Upper lobe of right lung (tissue), 1 donor: ENCODE measurements at regions not wholly inside any gene's neighbourhood (a gene's known extent, or its start where the extent isn't known, plus 50 kb on each side); places are given as distances from the start of the nearest gene placed in this dataset.

Experiments
- ATAC-seq: fragments of 200-7000 bp; cut with Tn5 transposase; one replicate; pipeline ENCODE4 v1.9.1; 2020; ENCODE audit warnings: mild to moderate bottlenecking, moderate library complexity
- DNase-seq: peaks from one replicate; pipeline ENCODE4 v3.0.0-alpha.2; 2020
- H3K27ac ChIP-seq: fragments of 200-600 bp; one replicate; pipeline ENCODE4 v1.8.0; 2022
- H3K27me3 ChIP-seq: fragments of 200-600 bp; one replicate; pipeline ENCODE4 v1.8.0; 2022; ENCODE audit warnings: mild to moderate bottlenecking
- H3K36me3 ChIP-seq: fragments of 200-600 bp; one replicate; pipeline ENCODE4 v1.8.0; 2022
- H3K4me1 ChIP-seq: fragments of 200-600 bp; one replicate; pipeline ENCODE4 v1.8.0; 2022
- H3K4me3 ChIP-seq: fragments of 200-600 bp; one replicate; pipeline ENCODE4 v1.8.0; 2022; ENCODE audit warnings: mild to moderate bottlenecking
- H3K9me3 ChIP-seq: fragments of 200-600 bp; one replicate; pipeline ENCODE4 v1.8.0; 2022
- CTCF ChIP-seq: fragments of 200-600 bp; IDR thresholded peaks from one replicate; pipeline ENCODE4 v1.8.0; 2022; ENCODE audit warnings: antibody characterized with exemption
- intact Hi-C: fragments of 100-400 bp; cut with DNase I; formaldehyde crosslinking; loops from one replicate; pipeline ENCODE4 v1.11.0; 2022
- donor health status: DM: no; HTN: yes; CAD: no; lungs with severe emphysema.

- H3K36me3 ChIP-seq: no peaks in the 10 kb centered on the region
Measured at GRCh38 chr6:126770176-126770575, 348.3 kb upstream of the RSPO3 start.

DNA sequence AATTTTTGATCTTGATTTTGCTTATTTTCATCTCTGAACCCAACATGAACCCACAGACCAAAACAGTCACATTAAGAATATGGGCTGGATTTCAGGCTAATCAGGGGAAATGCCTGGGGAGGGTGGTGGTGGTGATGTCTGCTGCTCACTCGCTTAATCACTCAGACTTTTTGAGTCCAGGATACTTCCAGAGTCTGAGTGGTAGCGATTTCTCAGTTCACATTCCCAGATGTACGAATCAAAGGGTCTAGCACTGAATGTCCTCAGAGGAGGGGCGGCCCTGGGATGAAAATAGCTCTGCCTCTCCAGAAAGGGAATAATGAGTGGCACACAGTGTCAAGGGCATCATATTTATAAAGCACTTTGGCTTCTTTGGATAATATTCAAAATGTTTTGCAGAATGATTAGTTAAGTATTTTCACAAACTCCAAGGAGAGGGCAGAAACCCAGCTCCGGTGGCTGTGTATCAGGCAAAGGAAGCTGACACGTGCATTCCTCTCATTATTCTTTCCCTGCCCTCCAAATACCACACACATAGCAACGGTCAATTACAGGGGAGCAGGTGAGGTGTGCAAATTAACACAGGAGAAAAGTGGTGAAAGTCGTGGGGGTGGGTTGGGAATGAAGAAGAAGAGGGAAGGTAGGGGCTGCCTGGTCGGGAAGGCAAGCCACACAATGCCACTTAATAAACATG, 345.2 kb upstream of the RSPO3 start:
- Histone ChIP-seq H3K9me3 (no peaks in the 10 kb centered on the region), H3K4me1 (no peaks in the 10 kb centered on the region), H3K4me3 (no peak overlapping the region), H3K27me3 (no peaks in the 10 kb centered on the region), H3K27ac (no peak overlapping the region), H3K36me3 (no peaks in the 10 kb centered on the region)
- TF ChIP-seq CTCF: no peak
- ATAC-seq (peak; percentile 60), DNase-seq (no peak)
- intact Hi-C loops: no loop called here

More at GRCh38 chr6:126770176-126770575, 348.3 kb upstream of the RSPO3 start:
- H3K27ac ChIP-seq: no peak overlapping the region
- TF ChIP-seq CTCF: no peak
- DNase-seq (no peak), ATAC-seq (no peak)
- H3K9me3 ChIP-seq: no peaks in the 10 kb centered on the region
- H3K4me3 ChIP-seq: no peak overlapping the region
- no peaks in the 10 kb centered on the region for H3K27me3 ChIP-seq
- intact Hi-C loops: no loop called here
- H3K4me1 ChIP-seq: no peaks in the 10 kb centered on the region

DNA sequence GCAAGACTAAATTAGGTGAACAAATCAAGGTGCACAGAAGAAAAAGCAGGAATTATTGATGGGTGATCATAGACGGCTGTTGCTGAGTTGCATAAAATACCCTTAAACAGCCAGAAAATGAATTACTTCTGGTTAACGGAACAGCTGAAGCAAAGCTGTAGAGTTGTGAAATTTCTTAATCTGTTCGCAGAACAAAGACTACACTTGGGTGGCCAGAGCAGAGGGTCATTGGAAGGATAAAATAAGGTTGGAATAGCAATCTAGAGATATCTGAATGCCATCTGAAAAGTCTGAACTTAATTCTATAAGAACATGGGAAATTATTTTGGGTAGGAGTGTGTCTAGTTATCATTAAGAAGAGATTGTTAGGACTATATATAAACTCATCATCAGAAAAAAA, 339.1 kb upstream of the RSPO3 start:
- H3K36me3 ChIP-seq: no peaks in the 10 kb centered on the region
- DNase-seq (no peak), ATAC-seq (no peak)
- no peaks in the 10 kb centered on the region for H3K4me1 ChIP-seq
- no peak for TF ChIP-seq CTCF
- H3K4me3 ChIP-seq: no peak overlapping the region
- H3K27ac ChIP-seq: no peak overlapping the region
- H3K9me3 ChIP-seq: no peaks in the 10 kb centered on the region
- H3K27me3 ChIP-seq: no peaks in the 10 kb centered on the region
- intact Hi-C loops: no loop called here

DNA sequence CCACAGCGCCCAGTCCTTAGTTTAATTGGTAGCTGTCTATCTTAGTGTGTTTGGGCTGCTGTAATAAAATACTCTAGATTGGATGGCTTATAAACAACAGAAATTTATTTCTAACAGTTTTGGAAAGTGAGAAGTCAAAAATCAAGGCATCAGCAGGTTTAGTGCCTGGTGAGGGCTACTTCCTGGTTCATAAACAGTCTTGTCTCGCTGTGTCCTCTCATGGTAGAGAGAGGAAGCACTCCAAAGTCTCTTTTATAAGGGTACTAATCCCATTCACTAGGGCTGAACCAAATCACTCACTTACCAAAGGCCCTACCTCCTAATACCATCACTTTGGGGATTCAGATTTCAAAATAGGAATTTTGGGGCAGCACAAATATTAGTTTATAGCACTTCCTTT, 336.9 kb upstream of the RSPO3 start:
- Histone ChIP-seq H3K27me3 (no peaks in the 10 kb centered on the region), H3K27ac (no peak overlapping the region), H3K9me3 (no peaks in the 10 kb centered on the region), H3K4me3 (no peak overlapping the region), H3K4me1 (no peaks in the 10 kb centered on the region), H3K36me3 (no peaks in the 10 kb centered on the region)
- intact Hi-C loops: no loop called here
- no peak for ATAC-seq
- DNase-seq: no peak
- TF ChIP-seq CTCF: no peak

DNA sequence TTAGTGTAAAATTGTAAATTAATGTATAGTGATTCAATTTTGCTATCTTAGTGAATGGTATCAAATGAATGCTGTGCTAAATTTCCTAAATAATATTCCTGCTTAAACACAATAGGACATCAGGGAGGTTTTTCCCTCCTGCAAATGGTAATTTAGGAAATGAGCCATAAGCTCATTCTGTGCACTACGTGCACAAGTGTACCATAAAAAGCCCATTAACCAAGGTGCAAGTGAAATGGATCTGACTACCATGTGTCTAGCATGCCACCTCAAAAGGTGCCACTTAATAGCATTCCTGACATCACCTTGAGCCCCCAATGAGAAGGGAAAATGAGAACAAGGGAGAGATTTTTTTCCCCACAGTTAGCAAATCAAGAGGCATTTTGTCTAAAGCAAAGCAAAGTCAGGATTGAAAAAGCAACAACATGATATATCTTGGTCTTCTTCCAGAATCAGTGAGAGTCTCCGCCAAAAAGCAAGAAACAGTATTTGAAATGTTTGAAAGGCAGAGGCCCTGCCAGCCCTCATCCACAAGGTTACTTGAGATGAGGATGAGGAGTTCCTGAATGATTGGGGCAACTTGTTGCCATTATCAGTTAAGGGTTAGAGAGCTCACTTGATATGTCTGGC, 334.2 kb upstream of the RSPO3 start:
- Histone ChIP-seq H3K4me1 (no peaks in the 10 kb centered on the region), H3K27ac (no peak overlapping the region), H3K27me3 (no peaks in the 10 kb centered on the region), H3K36me3 (no peaks in the 10 kb centered on the region), H3K4me3 (no peak overlapping the region), H3K9me3 (no peaks in the 10 kb centered on the region)
- ATAC-seq (no peak), DNase-seq (no peak)
- intact Hi-C loops: no loop called here
- TF ChIP-seq CTCF: no peak
